Stomach (tissue), 4 donors: ENCODE measurements at regions not wholly inside any gene's neighbourhood (a gene's known extent, or its start where the extent isn't known, plus 50 kb on each side); places are given as distances from the start of the nearest gene placed in this dataset.

Source experiments
- CTCF ChIP-seq, 7 experiments: fragments of 450-650 bp in 4 of 7; fragments of 200-600 bp in 3 of 7; sonication (generic) in 3 of 7; IDR thresholded peaks; one replicate each; pipeline ENCODE4 v1.5.1; 2016 to 2019; ENCODE audit warnings: antibody characterized with exemption in 7 of 7, control low read depth in 2 of 7, mild to moderate bottlenecking in 1 of 7
- EP300 ChIP-seq: sonication (generic); formaldehyde crosslinking; IDR thresholded peaks from one replicate; pipeline ENCODE4 v1.6.1; 2017; ENCODE audit warnings: antibody characterized with exemption
- POLR2A ChIP-seq, 4 donors: fragments of 450-650 bp; IDR thresholded peaks; one replicate each; pipeline ENCODE4 v1.6.1; 2016; ENCODE audit warnings: antibody characterized with exemption in 4 of 4, control low read depth in 2 of 4, mild to moderate bottlenecking in 1 of 4, moderate library complexity in 1 of 4
- POLR2AphosphoS5 ChIP-seq, 3 donors: sonication (generic); formaldehyde crosslinking; IDR thresholded peaks; one replicate each; pipeline ENCODE4 v1.6.1; 2016; ENCODE audit warnings: antibody characterized with exemption in 3 of 3

GRCh38 chr4:181748581-181748980 lies 494.6 kb upstream of the TENM3 start:
- TF ChIP-seq POLR2AphosphoS5 (IDR thresholded peaks at IDR 0.05) (no peak), CTCF (IDR thresholded peaks at IDR 0.05) (no peak), POLR2A (IDR thresholded peaks at IDR 0.05) (no peak), EP300 (no peak)
